ENCODE measurements at regions not wholly inside any gene's neighbourhood (a gene's known extent, or its start where the extent isn't known, plus 50 kb on each side); places are given as distances from the start of the nearest gene placed in this dataset.

GRCh38 chr21:38923429-38923828, 117.7 kb downstream of the ETS2 start:
- TF ChIP-seq EZH2 (IDR thresholded peaks at IDR 0.05; ENCODE audit: low read length, unreplicated experiment), result no peak
- Histone ChIP-seq H3K9me2 (replicated peaks; ENCODE audit: low read length) (no peaks in the 10 kb centered on the region), H2AFZ (ENCODE audit: low read length) (no peak overlapping the region), H3K36me3 (ENCODE audit: low read depth, low read length) (no peaks in the 10 kb centered on the region), H3F3A (ENCODE audit: low read length, unreplicated experiment) (no peaks in the 10 kb centered on the region), H3K4me1 (ENCODE audit: insufficient read depth, low read length) (peaks cover 34% of the 10 kb centered on the region), H3K9ac (ENCODE audit: low read length) (no peak overlapping the region), H3K27me3 (ENCODE audit: low read length) (no peaks in the 10 kb centered on the region), H3K4me2 (ENCODE audit: low read length) (no peak overlapping the region), H3K4me3 (ENCODE audit: low read length) (no peak overlapping the region), H4K20me1 (ENCODE audit: low read length) (no peaks in the 10 kb centered on the region), H3K27ac (ENCODE audit: low read length) (no peak overlapping the region), H3K79me2 (ENCODE audit: low read length) (no peaks in the 10 kb centered on the region), H3K9me3 (ENCODE audit: low read length) (no peaks in the 10 kb centered on the region)
- intact Hi-C loops (cut with micrococcal nuclease), result loop anchor here (10.0 kb wide), 2 partner anchors 189 to 201 kb away; no protein-coding TSS in a partner anchor
- ChIA-PET CTCF (no interaction called here), POLR2A (ENCODE audit: unreplicated experiment) (no interaction called here)
- BruUV-seq (replicated peaks), result no TSS peak
- no peak for ATAC-seq
- no peak for DNase-seq

DNA sequence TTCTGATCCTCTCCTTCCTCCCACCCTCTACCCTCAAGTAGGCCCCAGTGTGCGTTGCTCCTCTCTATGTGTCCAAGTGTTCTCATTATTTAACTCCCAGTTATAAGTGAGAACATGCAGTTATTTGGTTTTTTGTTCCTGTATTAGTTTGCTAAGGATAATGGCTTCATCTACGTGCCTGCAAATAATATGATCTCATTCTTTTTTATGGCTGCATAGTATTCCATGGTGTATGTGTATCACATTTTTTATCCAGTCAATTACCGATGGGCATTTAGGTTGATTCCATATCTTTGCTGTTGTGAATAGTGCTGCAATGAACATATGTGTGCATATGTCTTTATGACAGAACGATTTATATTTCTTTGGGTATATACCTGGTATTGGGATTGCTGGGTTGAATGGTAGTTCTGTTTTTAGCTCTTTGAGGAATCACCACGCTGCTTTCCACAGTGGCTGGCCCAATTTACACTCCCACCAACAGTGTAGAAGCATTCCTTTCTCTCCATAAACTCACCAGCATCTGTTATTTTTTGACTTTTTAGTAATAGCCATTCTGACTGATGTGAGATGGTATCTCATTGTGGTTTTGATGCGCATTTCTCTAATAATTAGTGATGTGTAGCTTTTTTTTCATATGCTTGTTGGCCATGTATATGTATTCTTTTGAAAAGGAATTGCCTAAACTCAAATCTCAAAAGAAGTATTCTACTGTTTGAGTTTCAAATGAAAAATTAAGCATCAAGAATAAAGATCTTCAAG, 116.9 kb downstream of the ETS2 start:
- Histone ChIP-seq H3K9ac (ENCODE audit: low read length) (no peak overlapping the region), H3F3A (ENCODE audit: low read length, unreplicated experiment) (no peaks in the 10 kb centered on the region), H3K36me3 (ENCODE audit: low read depth, low read length) (no peaks in the 10 kb centered on the region), H3K27me3 (ENCODE audit: low read length) (no peaks in the 10 kb centered on the region), H2AFZ (ENCODE audit: low read length) (no peak overlapping the region), H4K20me1 (ENCODE audit: low read length) (no peaks in the 10 kb centered on the region), H3K9me3 (ENCODE audit: low read length) (no peaks in the 10 kb centered on the region), H3K9me2 (replicated peaks; ENCODE audit: low read length) (no peaks in the 10 kb centered on the region), H3K4me1 (ENCODE audit: insufficient read depth, low read length) (peaks cover 34% of the 10 kb centered on the region), H3K4me2 (ENCODE audit: low read length) (no peak overlapping the region), H3K79me2 (ENCODE audit: low read length) (no peaks in the 10 kb centered on the region), H3K27ac (ENCODE audit: low read length) (no peak overlapping the region), H3K4me3 (ENCODE audit: low read length) (no peak overlapping the region)
- DNase-seq, result no peak
- ChIA-PET CTCF (no interaction called here), POLR2A (ENCODE audit: unreplicated experiment) (no interaction called here)
- no peak for ATAC-seq
- TF ChIP-seq EZH2phosphoT487 (IDR thresholded peaks at IDR 0.05; ENCODE audit: borderline replicate concordance, low read length) (no peak), EZH2 (IDR thresholded peaks at IDR 0.05; ENCODE audit: low read length, unreplicated experiment) (no peak), CTCF (conservative IDR thresholded peaks at IDR 0.05; ENCODE audit: low read depth, low read length) (no peak)
- intact Hi-C loops (cut with micrococcal nuclease), result loop anchor here (10.0 kb wide), 2 partner anchors 188 to 202 kb away; no protein-coding TSS in a partner anchor
- no TSS peak for BruUV-seq (replicated peaks)

DNA sequence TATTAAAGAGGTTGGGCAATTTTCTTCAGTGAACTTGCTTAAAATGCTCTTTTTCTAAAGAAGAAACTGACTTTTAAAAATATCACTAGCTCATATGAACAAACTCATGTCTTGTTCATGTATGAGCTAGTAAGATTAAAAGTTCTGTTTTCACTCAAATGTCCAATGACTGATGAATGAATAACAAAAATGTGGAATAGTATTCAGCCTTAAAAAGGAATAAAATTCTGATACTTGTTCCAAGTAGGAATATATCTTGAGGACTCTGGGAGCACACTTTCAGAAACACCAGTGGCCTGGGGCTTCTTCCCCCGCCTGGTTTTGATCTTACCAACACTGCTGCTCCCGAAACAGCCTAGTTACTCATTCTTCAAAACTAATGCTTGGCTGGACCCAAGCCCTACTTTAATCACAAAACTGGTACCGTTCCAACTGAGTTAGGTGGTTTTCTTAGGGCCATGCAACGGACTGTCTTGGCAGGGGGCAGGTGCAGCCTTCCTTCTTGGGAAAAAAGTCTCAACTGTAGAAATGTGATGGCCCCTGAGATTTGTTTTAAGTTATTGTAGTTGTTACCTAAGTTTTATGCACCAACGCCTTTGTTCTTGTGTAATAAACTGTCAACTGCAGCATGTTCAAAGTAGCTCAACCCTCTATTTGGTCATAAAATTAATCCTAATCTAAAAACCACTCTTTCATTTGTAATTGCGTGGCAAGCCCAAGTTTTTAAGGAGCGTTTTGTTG, 116.0 kb downstream of the ETS2 start:
- no peaks in the 10 kb centered on the region for H3K9me2 ChIP-seq (replicated peaks; ENCODE audit: low read length)
- intact Hi-C loops (cut with micrococcal nuclease), result loop anchor here (2.0 to 10.0 kb wide), 3 partner anchors 29 to 203 kb away; no protein-coding TSS in a partner anchor
- CTCF ChIA-PET, result no interaction called here
- POLR2A ChIA-PET (ENCODE audit: unreplicated experiment), result no interaction called here
- H3K4me2 ChIP-seq (ENCODE audit: low read length), result peak overlapping the region; percentile 76
- no peaks in the 10 kb centered on the region for H3K79me2 ChIP-seq (ENCODE audit: low read length)
- peak overlapping the region; percentile 12; the same call in 1 of the 2 replicates for H3K9ac ChIP-seq (ENCODE audit: low read length)
- ATAC-seq (peak; percentile 7; the same call in 1 of the 2 replicates), DNase-seq (peak; percentile 85)
- no TSS peak for BruUV-seq (replicated peaks)
- peak overlapping the region; percentile 71 for H3K27ac ChIP-seq (ENCODE audit: low read length)
- no peak overlapping the region for H2AFZ ChIP-seq (ENCODE audit: low read length)
- TF ChIP-seq EZH2 (IDR thresholded peaks at IDR 0.05; ENCODE audit: low read length, unreplicated experiment), result no peak
- TF ChIP-seq EZH2phosphoT487 (IDR thresholded peaks at IDR 0.05; ENCODE audit: borderline replicate concordance, low read length), result no peak
- no peak for TF ChIP-seq CTCF (conservative IDR thresholded peaks at IDR 0.05; ENCODE audit: low read depth, low read length)
- no peaks in the 10 kb centered on the region for H4K20me1 ChIP-seq (ENCODE audit: low read length)
- H3K4me1 ChIP-seq (ENCODE audit: insufficient read depth, low read length), result peaks cover 41% of the 10 kb centered on the region
- no peaks in the 10 kb centered on the region for H3K9me3 ChIP-seq (ENCODE audit: low read length)
- H3F3A ChIP-seq (ENCODE audit: low read length, unreplicated experiment), result no peaks in the 10 kb centered on the region
- no peaks in the 10 kb centered on the region for H3K27me3 ChIP-seq (ENCODE audit: low read length)
- H3K36me3 ChIP-seq (ENCODE audit: low read depth, low read length), result no peaks in the 10 kb centered on the region
- peak overlapping the region; percentile 11; the same call in 1 of the 2 replicates for H3K4me3 ChIP-seq (ENCODE audit: low read length)
